ENCODE measurements at regions not wholly inside any gene's neighbourhood (a gene's known extent, or its start where the extent isn't known, plus 50 kb on each side); places are given as distances from the start of the nearest gene placed in this dataset.

- TF ChIP-seq CTCF (conservative IDR thresholded peaks at IDR 0.05) (no peak), ZFX (IDR thresholded peaks at IDR 0.05) (no peak)
Measured at GRCh38 chr7:156532016-156532602, 108.5 kb upstream of the RNF32 start.

All from C4-2B (cell line).